HG02759 (cell line): ENCODE measurements at regions not wholly inside any gene's neighbourhood (a gene's known extent, or its start where the extent isn't known, plus 50 kb on each side); places are given as distances from the start of the nearest gene placed in this dataset.

Experiments used
- ATAC-seq: cut with Tn5 transposase; IDR thresholded peaks from one replicate; pipeline ENCODE4 v1.9.1; 2021; ENCODE audit warnings: mild to moderate bottlenecking, moderate library complexity; ENCODE audit not compliant: unreplicated experiment

DNA sequence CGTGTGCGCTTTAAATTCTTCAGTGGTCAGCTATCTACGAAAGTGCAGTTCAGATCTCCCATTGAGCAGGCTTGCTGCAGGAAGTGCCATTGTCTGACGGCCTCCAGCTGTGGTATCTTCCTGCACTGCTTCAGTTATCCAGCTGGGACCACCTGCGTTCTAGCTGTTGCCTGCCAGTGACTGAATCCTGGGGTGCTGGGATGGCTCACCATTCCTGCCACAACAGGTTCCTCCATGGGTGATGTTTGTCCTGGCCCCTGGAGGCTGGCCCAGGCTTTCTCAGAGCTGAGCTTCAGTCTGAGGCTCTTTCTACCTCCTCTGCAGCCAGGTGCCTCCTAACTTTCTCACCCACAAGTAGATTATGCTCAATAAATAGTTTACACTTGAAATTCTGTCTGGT is 498.5 kb upstream of the HS6ST1 start:
- ATAC-seq, result no peak

DNA sequence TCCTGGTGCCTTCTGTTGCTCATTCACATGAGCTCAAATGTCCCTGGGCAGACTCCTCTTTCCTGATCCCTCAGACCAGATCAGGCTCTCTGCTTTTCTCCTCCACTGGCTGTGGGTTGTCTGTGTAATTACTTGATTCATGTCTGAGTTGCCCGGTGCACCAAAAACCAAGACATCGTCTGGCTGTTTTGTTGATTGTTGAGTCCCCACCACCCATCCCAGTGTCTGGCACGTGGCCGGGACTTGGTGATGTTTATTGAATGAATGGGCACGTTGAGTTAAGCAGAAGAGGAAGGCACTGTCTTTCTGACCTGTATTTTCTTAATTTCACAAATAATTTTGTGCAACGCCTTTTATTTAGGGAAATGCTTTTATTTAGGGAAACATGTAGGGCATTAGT is 499.1 kb upstream of the HS6ST1 start:
- no peak for ATAC-seq

DNA sequence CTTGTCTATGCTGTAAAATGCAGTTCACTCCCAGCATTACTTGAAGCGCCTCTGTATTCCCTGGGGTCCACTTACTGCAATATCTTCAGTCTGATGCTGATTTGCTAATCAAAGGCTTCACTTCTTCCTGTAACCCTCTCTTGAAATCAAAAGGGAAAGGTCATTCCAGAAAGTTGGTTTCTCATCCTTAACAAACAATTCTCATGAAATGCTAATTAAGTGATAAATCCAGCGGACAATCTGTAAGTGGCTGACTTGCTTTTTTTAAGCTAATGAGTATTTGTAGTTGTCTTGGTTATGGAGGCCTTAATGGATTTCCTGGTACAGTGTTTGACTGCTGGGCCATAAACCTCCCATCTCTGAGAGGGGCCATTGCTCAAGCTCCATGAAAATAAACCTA is 499.6 kb upstream of the HS6ST1 start:
- ATAC-seq, result no peak

DNA sequence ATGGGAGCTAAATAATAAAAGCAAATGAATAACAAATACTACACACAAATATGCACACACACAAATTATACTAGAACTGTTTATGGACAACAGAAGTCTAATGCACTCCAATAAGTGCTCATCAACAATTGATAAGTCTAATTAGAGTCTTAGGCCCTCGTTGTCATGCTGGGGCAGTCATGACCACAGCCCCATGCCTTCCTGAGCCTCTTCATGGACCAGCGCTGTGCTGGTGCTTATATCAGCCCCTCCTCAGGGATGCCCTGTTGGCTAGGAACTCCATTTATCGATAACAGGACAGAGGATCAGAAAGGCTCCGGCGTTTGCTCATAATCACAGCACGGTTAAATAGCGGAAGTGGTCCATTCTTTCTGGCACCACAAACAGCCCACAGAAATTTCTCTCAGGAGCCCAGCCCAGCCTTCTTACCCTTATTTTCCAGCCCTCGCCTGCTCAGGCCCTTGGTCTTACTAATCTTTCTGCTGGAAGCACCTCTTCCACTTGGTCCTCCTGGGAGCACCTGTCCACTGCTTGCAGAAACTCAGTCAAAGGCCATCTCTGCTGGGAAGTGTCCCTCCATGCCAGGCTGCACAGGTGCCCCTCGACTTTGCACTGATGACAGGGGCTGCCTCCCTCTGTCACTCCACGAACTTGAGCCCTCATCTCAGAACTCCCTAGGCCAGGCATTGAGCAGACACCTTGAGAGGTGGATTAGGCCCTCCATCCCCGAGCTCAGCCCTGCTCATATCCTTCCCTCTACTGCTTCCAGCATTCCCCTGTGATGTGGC is 500.2 kb upstream of the HS6ST1 start:
- no peak for ATAC-seq

DNA sequence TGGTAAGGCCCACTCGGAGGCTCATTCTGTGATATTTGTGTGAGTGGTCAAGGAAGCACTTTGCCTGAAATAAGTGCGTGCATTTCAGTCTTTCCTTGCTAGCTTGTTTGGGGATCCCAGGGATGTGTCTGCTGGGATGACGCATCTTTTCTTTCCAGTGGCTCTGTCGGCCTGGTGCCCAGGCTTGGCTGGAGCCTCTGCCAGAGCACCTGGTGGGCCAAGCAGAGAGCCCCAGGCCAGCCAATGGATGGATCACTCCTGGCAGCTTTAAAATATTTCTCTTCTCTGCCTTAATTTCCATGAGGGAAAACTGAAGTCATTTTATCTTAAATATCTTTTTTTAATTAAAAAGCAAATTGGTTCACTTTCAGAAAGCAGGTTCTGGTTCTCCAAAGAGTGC is 501.8 kb upstream of the HS6ST1 start:
- no peak for ATAC-seq

DNA sequence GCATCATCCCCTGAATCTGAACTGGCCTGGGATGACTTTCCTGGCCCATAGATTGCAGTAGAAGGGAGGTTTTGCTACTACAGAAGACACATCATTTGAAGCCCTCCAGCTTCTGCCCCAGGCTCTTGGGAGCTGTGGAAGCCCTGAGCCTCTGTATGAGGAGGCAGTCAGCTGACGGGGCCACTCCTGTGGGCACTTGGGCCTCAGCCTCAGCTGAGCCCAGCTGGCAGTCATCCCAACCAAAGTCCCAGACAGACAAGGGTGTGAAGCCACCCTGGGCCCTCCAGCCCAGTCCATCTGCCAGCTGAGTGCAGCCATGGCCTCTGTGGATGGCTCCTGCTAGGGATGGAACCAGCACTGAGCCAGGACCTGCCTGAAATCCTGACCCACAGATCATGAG is 502.3 kb upstream of the HS6ST1 start:
- ATAC-seq, result no peak

DNA sequence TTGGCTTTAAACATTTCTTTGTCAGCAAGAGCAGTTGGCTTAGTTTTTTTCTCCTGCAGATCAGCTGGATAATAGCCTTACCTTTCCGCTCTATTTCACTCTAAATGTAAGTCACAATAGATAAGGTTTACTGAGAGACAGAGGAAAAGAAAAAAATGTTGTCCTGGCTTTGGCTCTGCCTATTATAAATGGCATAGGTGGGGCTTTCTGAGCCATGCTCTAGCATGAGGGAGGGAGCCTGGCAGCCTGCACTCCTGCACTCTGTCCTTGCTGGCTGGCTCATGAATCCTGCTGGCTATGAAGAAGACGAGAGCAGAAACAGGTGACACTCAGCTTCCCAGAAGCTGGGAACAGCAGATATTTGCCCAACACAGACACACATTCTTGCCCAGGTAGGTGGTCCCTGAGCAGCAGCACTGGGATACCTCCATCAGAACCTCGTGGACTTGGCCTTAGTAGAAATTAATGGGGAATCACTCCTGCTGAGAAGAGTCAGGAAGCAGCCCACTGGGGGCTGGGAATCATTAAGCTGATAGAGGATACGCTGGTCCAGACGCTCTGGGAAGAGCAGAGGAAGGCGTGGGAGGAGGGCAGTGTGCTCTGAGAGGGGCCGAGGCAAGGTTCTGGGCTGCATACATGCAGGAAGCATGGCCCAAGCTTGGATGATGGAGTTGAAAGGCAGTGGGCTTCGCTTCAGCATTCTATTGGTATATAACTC is 514.4 kb upstream of the HS6ST1 start:
- ATAC-seq, result no peak

DNA sequence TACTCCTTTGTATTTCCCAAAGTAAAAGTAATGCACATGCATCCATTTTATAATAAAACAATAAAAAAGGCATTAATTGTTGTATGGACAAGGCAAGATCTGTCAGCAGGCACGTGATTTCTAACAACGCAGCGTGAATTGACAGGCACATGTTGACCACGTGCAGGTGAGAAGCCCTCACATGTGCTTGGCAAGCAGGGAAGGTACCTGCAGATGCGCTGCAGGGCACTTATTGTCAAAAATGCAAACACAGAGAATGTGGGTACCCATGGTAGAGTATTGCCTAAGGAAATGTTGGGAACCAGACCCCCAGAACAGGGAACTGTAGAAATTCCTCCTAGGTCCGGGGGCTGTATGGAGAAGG is 515.0 kb upstream of the HS6ST1 start:
- no peak for ATAC-seq

DNA sequence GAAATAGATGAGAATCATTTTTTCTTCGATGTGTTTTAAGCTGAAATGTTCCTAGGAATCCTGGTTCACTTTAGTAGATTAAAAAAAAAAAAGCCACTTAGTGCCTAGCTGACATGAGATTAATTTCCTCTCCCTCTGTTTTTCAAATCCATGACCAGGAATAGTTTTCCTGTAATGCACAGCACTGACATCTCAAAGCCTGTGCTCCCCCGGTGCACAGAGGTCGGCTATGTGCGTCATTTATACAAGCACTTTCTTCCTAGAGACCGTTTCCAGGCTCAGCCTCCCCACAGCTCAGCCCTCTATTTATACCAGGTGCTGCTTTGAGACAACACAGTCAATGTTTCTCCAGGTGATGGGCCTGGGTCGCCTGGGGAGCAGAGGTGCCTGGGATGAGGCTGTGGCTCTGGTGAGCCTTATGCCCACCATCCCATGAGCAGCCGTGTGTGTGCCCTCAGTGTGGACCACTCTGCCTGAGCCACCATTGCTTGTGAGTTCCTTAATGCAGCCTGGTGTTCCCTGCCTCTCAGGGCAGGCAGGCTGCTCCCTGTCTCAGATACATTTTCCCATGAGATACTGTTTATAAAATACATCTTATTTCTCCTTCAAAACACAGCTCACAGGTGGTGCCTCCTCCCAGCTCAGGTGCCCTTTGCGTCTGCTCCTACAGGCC is 515.7 kb upstream of the HS6ST1 start:
- ATAC-seq, result no peak

DNA sequence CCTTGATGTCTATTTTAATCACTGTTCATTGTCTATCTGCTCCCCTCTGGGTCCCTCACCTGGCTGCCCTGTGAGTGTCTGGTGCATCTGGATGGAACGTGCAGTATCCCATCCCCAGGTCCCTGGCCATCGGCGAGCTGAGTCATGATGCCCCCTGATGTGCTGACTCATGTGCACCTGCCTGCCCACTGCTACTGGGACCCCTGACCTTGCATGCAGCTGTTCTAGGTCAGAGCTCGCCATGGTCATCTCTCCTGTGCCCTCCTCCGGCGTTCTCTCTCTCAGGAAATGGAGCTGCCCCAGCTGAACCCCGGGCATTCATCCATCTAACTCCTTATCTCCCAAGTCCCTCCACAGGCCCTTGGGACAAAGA is 516.2 kb upstream of the HS6ST1 start:
- no peak for ATAC-seq

DNA sequence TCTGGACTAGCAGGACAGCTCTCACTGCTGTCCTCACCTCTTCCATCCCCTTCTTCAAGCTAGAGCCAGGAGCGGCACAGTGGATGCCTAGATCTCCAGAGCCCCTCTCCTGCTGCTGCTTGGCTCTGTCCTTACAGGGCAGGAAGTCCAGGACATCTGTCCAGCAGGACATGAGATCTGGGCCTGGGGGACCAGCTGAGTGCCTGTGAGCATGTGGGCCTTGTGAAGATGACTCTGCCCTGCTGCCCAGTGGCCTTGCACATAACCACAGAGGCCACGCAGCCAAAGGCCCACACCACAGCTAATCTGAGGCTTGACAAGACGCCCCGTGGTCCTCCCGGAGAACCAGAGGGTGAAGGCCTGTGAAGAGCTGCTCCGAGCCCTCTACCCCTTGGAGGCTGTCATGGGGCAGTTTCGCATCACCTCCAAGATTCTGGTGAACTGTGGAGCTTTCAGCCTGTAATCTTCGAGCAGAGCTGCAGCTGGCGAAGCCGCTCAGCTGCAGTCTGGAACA is 516.7 kb upstream of the HS6ST1 start:
- no peak for ATAC-seq

DNA sequence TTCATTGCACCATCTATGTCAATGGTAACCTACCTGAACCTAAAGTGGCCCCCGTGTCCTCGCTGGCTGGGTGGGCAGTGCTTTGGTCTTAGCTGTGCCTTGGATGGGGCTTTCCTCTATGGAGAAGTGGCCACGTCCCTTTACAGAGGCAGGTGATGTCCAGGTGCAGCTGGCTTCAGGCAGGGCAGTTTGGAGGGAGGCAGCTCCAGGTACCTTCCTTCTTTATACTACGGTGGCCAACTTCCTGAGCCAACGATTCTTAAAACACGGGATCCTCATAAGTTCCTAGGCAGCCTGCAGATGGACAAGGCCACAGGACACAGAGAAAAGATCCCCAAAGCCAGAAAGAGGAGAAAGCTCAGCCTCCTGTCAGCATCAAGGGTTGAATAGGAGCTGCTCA is 517.3 kb upstream of the HS6ST1 start:
- no peak for ATAC-seq

DNA sequence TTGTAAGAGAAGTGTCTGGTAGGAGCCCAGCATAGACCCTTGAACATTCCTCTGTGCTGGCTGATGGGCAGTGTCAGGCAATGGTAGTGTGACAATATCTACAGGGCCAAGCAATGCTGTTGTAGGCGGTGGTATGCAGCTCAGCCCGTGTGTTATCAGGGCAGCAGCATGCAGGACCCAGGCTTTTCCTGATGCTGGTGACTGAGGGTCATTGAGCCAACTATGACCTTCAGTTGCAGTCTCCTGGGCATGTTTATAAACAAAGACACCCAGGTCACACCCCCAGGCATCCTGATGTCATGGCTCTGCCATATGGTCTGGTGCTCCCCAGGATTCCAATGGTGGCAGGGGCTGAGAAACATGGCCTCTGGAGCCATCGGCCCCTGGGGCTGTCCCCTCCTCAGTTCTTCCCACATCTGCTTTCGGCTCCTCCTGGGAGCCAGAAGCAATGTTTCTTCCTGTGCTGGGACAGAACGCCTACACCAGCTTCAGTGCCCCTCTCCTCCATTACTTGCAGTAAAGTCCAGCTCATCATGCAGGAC is 518.0 kb upstream of the HS6ST1 start:
- no peak for ATAC-seq

DNA sequence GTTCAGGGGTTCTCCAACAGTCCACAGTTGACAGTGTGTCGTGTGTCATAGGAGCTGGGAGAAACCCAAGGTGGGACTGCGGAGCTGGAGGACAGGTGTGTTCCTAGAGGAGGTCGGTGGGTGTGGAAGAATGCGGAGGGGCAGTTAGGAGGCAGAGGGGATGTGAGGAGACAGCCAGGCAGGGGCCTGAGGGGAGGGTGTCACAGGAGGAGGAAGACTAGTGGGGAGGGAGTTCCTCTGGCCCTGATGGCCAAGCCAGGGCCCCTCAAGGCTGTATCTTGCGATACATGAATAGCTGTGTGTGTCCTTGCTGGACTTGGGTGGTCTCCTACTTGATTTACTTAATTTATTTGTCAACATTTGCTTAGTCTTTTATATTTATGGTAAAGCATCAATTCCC is 519.6 kb upstream of the HS6ST1 start:
- no peak for ATAC-seq

DNA sequence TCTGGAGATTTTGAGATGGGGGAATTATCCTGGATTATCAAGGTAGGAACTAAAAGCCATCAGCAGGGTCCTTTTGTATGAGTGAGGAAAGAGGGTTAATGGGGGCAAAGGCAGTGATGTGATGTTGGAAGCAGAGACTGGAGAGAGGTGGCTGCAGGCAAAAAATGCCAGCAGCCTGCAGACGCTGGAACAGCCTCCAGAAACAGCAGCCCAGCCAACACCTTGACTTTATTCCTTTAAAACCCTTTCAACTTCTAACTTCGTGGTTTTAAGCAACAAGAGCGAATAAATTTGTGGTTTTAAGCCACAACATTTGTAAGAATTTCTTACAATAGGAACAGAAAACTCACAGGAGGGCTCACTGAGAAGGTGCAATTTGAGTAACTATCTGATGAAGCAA is 523.1 kb upstream of the HS6ST1 start:
- ATAC-seq, result no peak

DNA sequence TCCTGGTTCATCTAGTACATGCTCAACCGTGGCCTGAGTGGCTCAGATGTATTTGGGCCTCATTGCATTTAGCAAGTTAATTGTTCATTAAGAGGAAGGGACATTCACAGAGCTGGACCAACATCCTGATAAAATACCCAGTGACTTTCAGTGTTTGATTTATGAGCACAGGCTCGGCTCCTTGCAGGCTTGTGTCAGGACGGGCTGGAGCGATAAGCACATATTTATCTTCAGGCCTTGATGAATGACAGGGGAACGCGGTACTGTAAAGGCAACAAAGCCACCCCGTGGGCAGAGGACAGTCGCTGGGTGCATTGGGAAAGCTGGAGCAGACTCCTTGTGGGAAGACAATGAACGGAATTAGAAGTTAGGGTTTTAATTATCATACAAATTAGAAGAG is 548.6 kb upstream of the HS6ST1 start:
- ATAC-seq, result no peak

DNA sequence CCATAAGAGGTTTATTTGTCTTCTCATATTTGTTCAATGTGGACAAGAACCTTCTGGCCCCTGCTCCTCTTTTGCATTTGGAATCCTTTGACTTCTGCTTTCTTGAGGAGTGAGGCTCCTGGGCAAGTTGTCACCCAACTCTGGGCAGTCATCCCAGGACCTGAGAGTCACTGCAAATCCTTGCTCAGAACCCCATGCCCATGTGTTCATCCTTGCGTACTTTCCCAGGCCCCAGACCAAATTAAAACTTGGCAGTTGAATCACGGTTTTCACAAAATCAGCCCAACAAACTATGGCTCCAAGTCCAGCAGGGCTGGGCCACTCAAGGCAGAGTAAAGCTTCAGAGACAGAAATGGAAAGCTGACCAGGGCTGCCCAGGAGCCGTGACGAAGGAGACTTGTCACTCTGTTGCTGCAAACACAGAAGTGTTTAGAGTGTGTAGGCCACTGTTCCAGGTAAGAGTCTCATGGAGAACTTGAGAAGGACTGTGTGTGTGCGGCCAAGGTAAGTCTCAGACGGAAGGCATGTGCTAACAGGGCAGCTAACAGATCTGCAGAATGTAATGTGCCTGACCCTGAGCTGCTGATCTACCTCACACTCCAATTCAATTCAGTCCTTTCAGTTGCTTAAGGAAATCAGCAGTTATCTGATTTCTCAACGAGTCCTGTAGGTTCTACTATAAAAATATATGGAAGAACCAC is 549.4 kb upstream of the HS6ST1 start:
- no peak for ATAC-seq

DNA sequence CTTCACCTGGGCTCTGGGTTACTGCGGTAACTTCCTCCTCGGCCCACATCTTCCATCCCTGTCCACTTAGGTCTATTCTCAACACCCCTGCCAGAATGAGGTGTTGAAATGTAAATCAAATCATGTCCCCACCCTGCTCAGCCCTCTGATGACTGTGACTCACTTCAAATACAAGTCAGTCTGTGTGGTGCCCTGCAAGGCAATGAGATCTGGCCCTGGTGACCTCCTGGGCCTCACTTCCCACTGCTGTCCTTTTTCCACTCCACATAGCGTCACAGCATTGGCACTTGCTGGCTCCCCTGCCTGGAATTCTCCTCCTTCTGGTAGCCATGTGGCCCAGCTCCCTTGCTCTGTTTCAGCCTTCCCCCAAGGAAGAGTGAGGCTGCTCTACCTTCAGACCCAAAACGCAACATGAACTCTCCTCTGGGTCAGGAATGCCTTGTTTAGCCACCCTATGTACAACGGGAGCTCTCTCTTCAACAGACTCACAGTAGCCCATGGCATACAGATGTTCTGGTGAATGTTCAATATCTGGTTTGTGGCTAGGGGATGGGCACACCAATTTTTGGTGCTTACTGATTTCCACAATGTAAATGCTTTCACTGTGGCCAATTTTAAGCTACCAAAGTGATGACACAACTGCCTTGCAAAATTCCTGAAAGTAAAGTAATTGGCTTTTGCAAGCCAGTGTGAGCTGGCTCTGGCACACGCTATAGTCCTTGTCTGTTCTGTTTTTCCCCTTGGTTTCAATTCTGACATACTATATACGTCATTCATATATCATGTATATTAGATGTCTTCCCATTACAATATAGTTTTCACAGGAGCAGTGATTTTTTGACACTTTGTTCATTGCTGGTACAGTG is 550.3 kb upstream of the HS6ST1 start:
- no peak for ATAC-seq

DNA sequence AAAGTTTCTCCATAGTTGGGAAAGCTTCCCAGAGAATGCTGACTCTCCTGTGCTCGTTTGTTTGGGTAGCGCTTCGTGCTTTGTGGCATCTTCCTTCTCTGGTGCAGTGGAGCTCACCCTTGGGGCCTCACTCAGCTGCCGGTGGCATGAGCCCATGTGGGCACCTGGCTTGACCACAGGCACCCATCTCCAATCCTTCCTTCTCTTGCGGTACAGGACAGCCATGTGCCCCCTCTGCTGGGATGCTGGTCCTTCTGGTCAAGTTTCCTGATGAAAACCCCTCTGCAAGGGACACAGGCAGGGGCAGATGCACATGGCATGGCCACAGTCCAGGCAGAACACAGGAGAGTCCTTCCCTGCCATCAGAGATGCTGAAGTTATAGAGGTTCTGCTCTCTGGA is 555.9 kb upstream of the HS6ST1 start:
- ATAC-seq, result no peak
